Activated CD8-positive, alpha-beta T cell treated with anti-CD3 and anti-CD28 coated beads for 36 hours (primary cell): ENCODE measurements at regions not wholly inside any gene's neighbourhood (a gene's known extent, or its start where the extent isn't known, plus 50 kb on each side); places are given as distances from the start of the nearest gene placed in this dataset.

Experiments used
- ATAC-seq: fragments of 200-7000 bp; cut with Tn5 transposase; one replicate; pipeline ENCODE4 v1.10.0; 2021; ENCODE audit warnings: mild to moderate bottlenecking, moderate library complexity
- CTCF ChIA-PET: fragments of 350-600 bp; sonication (Branson Sonifier 250); formaldehyde crosslinking; loops from one replicate; lab custom pipeline; 2021; ENCODE audit warnings: antibody characterized with exemption; lab: Charles Lee
- POLR2A ChIA-PET: fragments of 350-600 bp; sonication (Branson Sonifier 250); formaldehyde crosslinking; loops from one replicate; lab custom pipeline; 2021; ENCODE audit warnings: antibody characterized with exemption; lab: Charles Lee
- DNase-seq: peaks from one replicate; pipeline ENCODE4 v3.0.0-alpha.2; 2020
- H3K27ac Mint-ChIP-seq: one replicate; pipeline ENCODE4 v1.8.0; 2021; ENCODE audit warnings: mild to moderate bottlenecking, mixed read lengths
- H3K27me3 Mint-ChIP-seq: one replicate; pipeline ENCODE4 v1.8.0; 2021; ENCODE audit warnings: mixed read lengths
- H3K36me3 Mint-ChIP-seq: one replicate; pipeline ENCODE4 v1.8.0; 2021; ENCODE audit warnings: low read depth, mixed read lengths
- H3K4me1 Mint-ChIP-seq: one replicate; pipeline ENCODE4 v1.8.0; 2021; ENCODE audit warnings: low read depth, mixed read lengths
- H3K4me3 Mint-ChIP-seq: one replicate; pipeline ENCODE4 v1.8.0; 2021; ENCODE audit warnings: mild to moderate bottlenecking, moderate library complexity, mixed read lengths
- H3K9me3 Mint-ChIP-seq: one replicate; pipeline ENCODE4 v1.8.0; 2021; ENCODE audit warnings: mixed read lengths
- CTCF ChIP-seq: fragments of 200-600 bp; IDR thresholded peaks from one replicate; pipeline ENCODE4 v1.8.0; 2022; ENCODE audit warnings: antibody characterized with exemption, mild to moderate bottlenecking
- intact Hi-C: fragments of 100-400 bp; cut with micrococcal nuclease; formaldehyde crosslinking; loops from one replicate; pipeline ENCODE4 v1.10.0; 2022

- DNase-seq (no peak), ATAC-seq (no peak)
- peaks cover 2% of the 10 kb centered on the region for H3K9me3 Mint-ChIP-seq
- TF ChIP-seq CTCF, result no peak
- no peaks in the 10 kb centered on the region for H3K4me1 Mint-ChIP-seq
- no peaks in the 10 kb centered on the region for H3K36me3 Mint-ChIP-seq
- ChIA-PET POLR2A (no interaction called here), CTCF (no interaction called here)
- H3K27ac Mint-ChIP-seq, result no peak overlapping the region
- intact Hi-C loops, result no loop called here
- no peaks in the 10 kb centered on the region for H3K27me3 Mint-ChIP-seq
- H3K4me3 Mint-ChIP-seq, result no peak overlapping the region
Measured at GRCh38 chr3:166304584-166304983, 467.4 kb upstream of the BCHE start.

GRCh38 chr3:166303681-166304080, 466.5 kb upstream of the BCHE start:
- no peak for TF ChIP-seq CTCF
- H3K4me1 Mint-ChIP-seq, result no peaks in the 10 kb centered on the region
- ChIA-PET POLR2A (no interaction called here), CTCF (no interaction called here)
- no peak for DNase-seq
- H3K27ac Mint-ChIP-seq, result no peak overlapping the region
- no peaks in the 10 kb centered on the region for H3K27me3 Mint-ChIP-seq
- no peaks in the 10 kb centered on the region for H3K36me3 Mint-ChIP-seq
- peaks cover 4% of the 10 kb centered on the region for H3K9me3 Mint-ChIP-seq
- intact Hi-C loops, result no loop called here
- ATAC-seq, result no peak
- no peak overlapping the region for H3K4me3 Mint-ChIP-seq

- TF ChIP-seq CTCF, result no peak
- ChIA-PET POLR2A (no interaction called here), CTCF (no interaction called here)
- Mint-ChIP-seq H3K36me3 (no peaks in the 10 kb centered on the region), H3K27me3 (no peaks in the 10 kb centered on the region), H3K4me1 (no peaks in the 10 kb centered on the region), H3K9me3 (peaks cover 2% of the 10 kb centered on the region), H3K27ac (no peak overlapping the region), H3K4me3 (no peak overlapping the region)
- DNase-seq, result no peak
- ATAC-seq, result no peak
- intact Hi-C loops, result no loop called here
Measured at GRCh38 chr3:166302331-166302730, 465.1 kb upstream of the BCHE start.

GRCh38 chr3:166296179-166296783, 459.1 kb upstream of the BCHE start:
- H3K27ac Mint-ChIP-seq, result no peak overlapping the region
- no peak for DNase-seq
- no peak overlapping the region for H3K4me3 Mint-ChIP-seq
- POLR2A ChIA-PET, result no interaction called here
- no peaks in the 10 kb centered on the region for H3K36me3 Mint-ChIP-seq
- TF ChIP-seq CTCF, result no peak
- intact Hi-C loops, result no loop called here
- no peaks in the 10 kb centered on the region for H3K27me3 Mint-ChIP-seq
- peaks cover 2% of the 10 kb centered on the region for H3K9me3 Mint-ChIP-seq
- ATAC-seq, result no peak
- CTCF ChIA-PET, result no interaction called here
- H3K4me1 Mint-ChIP-seq, result no peaks in the 10 kb centered on the region

GRCh38 chr3:166291186-166291955, 454.1 kb upstream of the BCHE start:
- no peak for TF ChIP-seq CTCF
- no peak for DNase-seq
- no peak for ATAC-seq
- ChIA-PET POLR2A (no interaction called here), CTCF (no interaction called here)
- intact Hi-C loops, result no loop called here
- Mint-ChIP-seq H3K27ac (no peak overlapping the region), H3K9me3 (no peaks in the 10 kb centered on the region), H3K36me3 (no peaks in the 10 kb centered on the region), H3K27me3 (no peaks in the 10 kb centered on the region), H3K4me1 (no peaks in the 10 kb centered on the region), H3K4me3 (no peak overlapping the region)
